Sigmoid colon (tissue), 6 donors: ENCODE measurements at regions not wholly inside any gene's neighbourhood (a gene's known extent, or its start where the extent isn't known, plus 50 kb on each side); places are given as distances from the start of the nearest gene placed in this dataset.
A peak's percentile ranks its signal among the peaks of the same experiment; 100 is the strongest.

Experiments used
- DNase-seq: peaks from one replicate; pipeline ENCODE4 v3.0.0-alpha.2; 2019
- H3K27ac ChIP-seq, 4 donors: fragments of 200-600 bp; sonication (generic); one replicate each; pipeline ENCODE4 v1.5.1; 2016 to 2019; ENCODE audit warnings: mild to moderate bottlenecking in 1 of 4
- H3K27me3 ChIP-seq, 3 donors: fragments of 200-600 bp; sonication (generic); one replicate each; pipeline ENCODE4 v1.5.1; 2019; ENCODE audit warnings: mild to moderate bottlenecking in 1 of 3
- H3K36me3 ChIP-seq, 4 donors: fragments of 200-600 bp; sonication (generic); one replicate each; pipeline ENCODE4 v1.5.1; 2016 to 2019
- H3K4me1 ChIP-seq, 4 donors: fragments of 200-600 bp; sonication (generic); one replicate each; pipeline ENCODE4 v1.5.1; 2017 to 2019
- H3K4me3 ChIP-seq, 4 donors: fragments of 200-600 bp; sonication (generic); one replicate each; pipeline ENCODE4 v1.5.1; 2017 to 2019; ENCODE audit warnings: mild to moderate bottlenecking in 2 of 4, moderate library complexity in 1 of 4
- H3K9me3 ChIP-seq, 4 donors: fragments of 200-600 bp in 3 of 4; sonication (generic) in 3 of 4; one replicate each; pipeline versions ENCODE4 v1.5.1 to v1.6.1; 2013 to 2019
- CTCF ChIP-seq, 4 experiments: fragments of 450-650 bp in 3 of 4; fragments of 200-600 bp in 1 of 4; IDR thresholded peaks; one replicate each; pipeline ENCODE4 v1.5.1; 2016 to 2019; ENCODE audit warnings: antibody characterized with exemption in 4 of 4, mild to moderate bottlenecking in 3 of 4, moderate library complexity in 2 of 4
- EP300 ChIP-seq, 4 donors: sonication (generic); formaldehyde crosslinking; IDR thresholded peaks; one replicate each; pipeline ENCODE4 v1.6.1; 2017; ENCODE audit warnings: antibody characterized with exemption in 4 of 4
- POLR2A ChIP-seq, 2 donors: fragments of 450-650 bp; IDR thresholded peaks; one replicate each; pipeline ENCODE4 v1.6.1; 2016; ENCODE audit warnings: antibody characterized with exemption in 2 of 2, mild to moderate bottlenecking in 2 of 2, moderate library complexity in 2 of 2
- POLR2AphosphoS5 ChIP-seq, 4 donors: sonication (generic); formaldehyde crosslinking; IDR thresholded peaks; one replicate each; pipeline ENCODE4 v1.6.1; 2017; ENCODE audit warnings: antibody characterized with exemption in 4 of 4
- WGBS, 2 donors: extraction: QIAGEN DNeasy Blood & Tissue Kit; methylation state at CpG; one replicate each; pipeline ENCODE4 v1.1.7; 2013; 5-methylcytosine and 5-hydroxymethylcytosine counted together
- intact Hi-C: fragments of 100-400 bp; cut with DNase I; formaldehyde crosslinking; loops from one replicate; pipeline ENCODE4 v1.15.1; 2023
- donor health status: healthy with polysubstance abuse.
- donor health status: healthy.

- Histone ChIP-seq H3K4me3 (no peak overlapping the region), H3K27ac (peak overlapping the region in 3 of 4 donors; percentile 35 to 74 (median 47)), H3K27me3 (no peaks in the 10 kb centered on the region), H3K36me3 (no peaks in the 10 kb centered on the region), H3K4me1 (peaks cover 0 to 14% (median 0%) of the 10 kb centered on the region in 4 donors), H3K9me3 (peaks cover 0 to 5% (median 0%) of the 10 kb centered on the region in 4 donors)
- DNase-seq, result peak; percentile 79
- TF ChIP-seq POLR2A (IDR thresholded peaks at IDR 0.05), result no peak
- TF ChIP-seq EP300 (IDR thresholded peaks at IDR 0.05), result no peak
- no peak for TF ChIP-seq CTCF (IDR thresholded peaks at IDR 0.05)
- no peak for TF ChIP-seq POLR2AphosphoS5 (IDR thresholded peaks at IDR 0.05)
- intact Hi-C loops, result no loop called here
- WGBS, 2 donors, result 69 to 72% methylated on average over 26 of the region's 26 CpGs
Observed at GRCh38 chr17:83189044-83190003, 109.9 kb downstream of the METRNL start.

DNA sequence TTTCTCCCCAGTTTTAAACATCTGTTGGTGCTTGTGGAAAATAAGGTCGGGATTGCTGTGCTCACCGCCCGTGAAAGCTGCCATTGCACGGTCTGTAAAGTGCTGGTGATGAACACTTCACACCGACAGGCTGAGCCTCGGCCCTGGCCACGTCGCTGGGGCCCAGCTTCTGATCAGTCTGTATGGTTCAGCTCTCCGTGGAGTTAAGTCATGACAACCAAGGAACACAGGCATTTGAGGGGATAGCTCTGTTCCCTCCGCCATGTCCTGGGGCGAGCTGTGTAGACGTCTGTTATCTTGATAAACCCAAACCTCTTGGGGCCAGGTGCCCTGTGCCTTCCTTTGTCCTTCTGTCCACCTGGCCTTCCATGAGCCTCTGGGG lies 110.6 kb downstream of the METRNL start:
- Histone ChIP-seq H3K9me3 (peaks cover 0 to 5% (median 0%) of the 10 kb centered on the region in 4 donors), H3K36me3 (no peaks in the 10 kb centered on the region), H3K4me1 (peaks cover 0 to 14% (median 0%) of the 10 kb centered on the region in 4 donors), H3K4me3 (no peak overlapping the region), H3K27ac (peak overlapping the region in 3 of 4 donors; percentile 35 to 74 (median 47)), H3K27me3 (no peaks in the 10 kb centered on the region)
- no peak for TF ChIP-seq EP300 (IDR thresholded peaks at IDR 0.05)
- TF ChIP-seq POLR2AphosphoS5 (IDR thresholded peaks at IDR 0.05), result no peak
- no peak for TF ChIP-seq CTCF (IDR thresholded peaks at IDR 0.05)
- no peak for TF ChIP-seq POLR2A (IDR thresholded peaks at IDR 0.05)
- 76 to 77% methylated on average over 12 of the region's 12 CpGs for WGBS, 2 donors
- no peak for DNase-seq
- intact Hi-C loops, result no loop called here

DNA sequence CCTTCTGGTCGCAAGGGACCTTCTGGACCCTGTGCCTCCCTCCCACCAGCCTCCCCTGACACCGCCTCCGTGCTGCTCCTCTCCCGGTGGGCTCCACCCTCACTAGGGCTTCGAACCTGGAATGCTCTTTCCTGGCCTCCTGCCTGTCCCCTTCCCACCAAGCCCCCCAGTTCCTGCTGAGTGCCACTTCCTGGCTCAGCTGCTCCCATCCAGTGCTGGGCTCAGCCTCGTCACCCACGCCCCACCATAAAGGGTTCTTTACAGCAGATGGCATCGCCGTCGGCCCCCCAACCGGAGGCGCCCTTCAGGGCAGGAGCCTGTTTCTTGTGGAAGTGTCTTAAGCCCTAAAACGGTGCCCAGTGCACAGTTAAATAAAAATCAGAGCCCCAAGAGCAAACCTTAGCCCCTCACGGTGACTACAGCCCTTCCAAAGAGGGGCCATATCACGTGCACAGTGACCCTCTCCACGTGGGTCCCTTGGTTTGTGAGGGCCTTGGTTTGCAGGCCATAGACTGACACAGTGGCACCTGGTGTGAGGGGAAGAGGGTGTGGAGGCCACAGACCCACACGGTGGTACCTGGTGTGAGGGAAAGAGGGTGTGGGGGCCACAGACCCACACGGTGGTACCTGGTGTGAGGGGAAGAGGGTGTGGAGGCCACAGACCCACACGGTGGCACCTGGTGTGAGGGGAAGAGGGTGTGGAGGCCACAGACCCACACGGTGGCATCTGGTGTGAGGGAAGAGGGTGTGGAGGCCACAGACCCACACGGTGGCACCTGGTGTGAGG lies 111.4 kb downstream of the METRNL start:
- peak; percentile 58 for DNase-seq
- Histone ChIP-seq H3K27ac (peak overlapping the region in 2 of 4 donors; percentile 29 to 74), H3K9me3 (peaks cover 0 to 5% (median 0%) of the 10 kb centered on the region in 4 donors), H3K4me3 (no peak overlapping the region), H3K4me1 (peaks cover 0 to 16% (median 4%) of the 10 kb centered on the region in 4 donors), H3K36me3 (no peaks in the 10 kb centered on the region), H3K27me3 (no peaks in the 10 kb centered on the region)
- no peak for TF ChIP-seq CTCF (IDR thresholded peaks at IDR 0.05)
- no peak for TF ChIP-seq EP300 (IDR thresholded peaks at IDR 0.05)
- TF ChIP-seq POLR2A (IDR thresholded peaks at IDR 0.05), result no peak
- TF ChIP-seq POLR2AphosphoS5 (IDR thresholded peaks at IDR 0.05), result no peak
- intact Hi-C loops, result no loop called here
- WGBS, 2 donors, result 83 to 87% methylated on average over 21 of the region's 21 CpGs

DNA sequence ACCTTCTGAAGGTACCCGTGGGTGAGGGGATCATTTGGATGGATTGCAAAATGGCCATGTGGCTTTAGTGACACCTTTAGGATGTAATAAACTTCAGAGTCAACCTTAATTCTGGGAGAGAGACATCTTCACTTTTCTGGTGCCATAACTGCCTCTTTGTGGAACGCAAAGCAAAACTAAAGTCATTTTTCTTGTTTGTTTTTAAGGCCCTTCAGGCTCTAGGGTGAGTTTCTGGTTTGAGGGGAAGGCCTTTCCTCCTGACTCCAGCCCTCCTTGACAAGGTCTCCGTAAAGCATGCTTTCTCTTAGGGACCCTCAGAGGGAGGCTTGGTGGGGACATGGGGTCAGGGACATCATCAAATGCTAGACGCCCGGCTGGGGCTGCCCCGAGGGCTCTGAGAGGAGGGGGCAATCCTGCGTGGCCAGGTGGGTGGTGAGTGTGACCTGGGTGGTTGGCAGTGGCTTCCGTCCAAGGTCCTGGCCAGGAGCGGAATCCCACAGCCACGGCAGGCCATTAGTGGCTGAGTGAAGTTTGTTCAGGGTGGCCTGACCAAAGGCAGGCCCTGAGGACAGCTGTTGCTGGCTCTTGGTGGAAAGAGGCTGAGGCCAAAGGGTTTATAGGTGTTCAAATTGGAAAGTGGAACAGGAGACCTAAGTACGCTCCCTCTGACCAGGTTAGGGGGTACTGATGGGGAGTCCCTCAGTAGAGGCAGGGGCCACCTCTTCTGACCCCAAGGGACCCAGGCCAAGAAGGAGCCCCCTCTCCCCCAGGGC lies 112.2 kb downstream of the METRNL start:
- H3K4me3 ChIP-seq, result no peak overlapping the region
- WGBS, 2 donors, result 86 to 92% methylated on average over 11 of the region's 11 CpGs
- H3K9me3 ChIP-seq, result peaks cover 0 to 5% (median 0%) of the 10 kb centered on the region in 4 donors
- peak; percentile 50 for DNase-seq
- peak overlapping the region in 2 of 4 donors; percentile 8 to 74 for H3K27ac ChIP-seq
- peaks cover 0 to 19% (median 5%) of the 10 kb centered on the region in 4 donors for H3K4me1 ChIP-seq
- no peaks in the 10 kb centered on the region for H3K36me3 ChIP-seq
- TF ChIP-seq POLR2A (IDR thresholded peaks at IDR 0.05) (no peak), EP300 (IDR thresholded peaks at IDR 0.05) (no peak), CTCF (IDR thresholded peaks at IDR 0.05) (no peak), POLR2AphosphoS5 (IDR thresholded peaks at IDR 0.05) (no peak)
- no peaks in the 10 kb centered on the region for H3K27me3 ChIP-seq
- intact Hi-C loops, result no loop called here
